SK-N-SH (cell line): ENCODE measurements at regions not wholly inside any gene's neighbourhood (a gene's known extent, or its start where the extent isn't known, plus 50 kb on each side); places are given as distances from the start of the nearest gene placed in this dataset.

Source experiments
- MAX ChIP-seq: IDR thresholded peaks from 2 replicates; pipeline ENCODE4 v1.4.0; 2012; ENCODE audit warnings: low read depth
- POLR2AphosphoS5 ChIP-seq: IDR thresholded peaks from 2 replicates; pipeline ENCODE4 v1.6.1; 2012; ENCODE audit warnings: low read depth, low read length
- RCOR1 ChIP-seq: fragments of 150-350 bp; IDR thresholded peaks from 2 replicates; pipeline ENCODE4 v1.6.1; 2017; ENCODE audit warnings: antibody characterized with exemption, low read length
- SIN3A ChIP-seq: IDR thresholded peaks from 2 replicates; pipeline ENCODE4 v1.6.1; 2012; ENCODE audit warnings: low read depth, mild to moderate bottlenecking, low read length, moderate library complexity, borderline replicate concordance
- SMC3 ChIP-seq: IDR thresholded peaks from 2 replicates; pipeline ENCODE4 v1.6.1; 2012; ENCODE audit warnings: low read depth, low read length, improper control_type of control experiment
- TCF12 ChIP-seq: IDR thresholded peaks from 2 replicates; pipeline ENCODE4 v1.4.0; 2012
- TEAD4 ChIP-seq: IDR thresholded peaks from 2 replicates; pipeline ENCODE4 v1.4.0; 2012; ENCODE audit warnings: mild to moderate bottlenecking, borderline replicate concordance; ENCODE audit not compliant: insufficient read depth
- YY1 ChIP-seq: IDR thresholded peaks from 2 replicates; pipeline ENCODE4 v1.4.0; 2012; ENCODE audit warnings: low read depth, mild to moderate bottlenecking
- TF ChIP-seq, protein P1 (sequence below): fragments of 200-600 bp; sonication (generic); IDR thresholded peaks from 2 replicates; pipeline ENCODE4 v1.6.1; 2017; ENCODE audit warnings: antibody characterized with exemption, mild to moderate bottlenecking, moderate library complexity

DNA sequence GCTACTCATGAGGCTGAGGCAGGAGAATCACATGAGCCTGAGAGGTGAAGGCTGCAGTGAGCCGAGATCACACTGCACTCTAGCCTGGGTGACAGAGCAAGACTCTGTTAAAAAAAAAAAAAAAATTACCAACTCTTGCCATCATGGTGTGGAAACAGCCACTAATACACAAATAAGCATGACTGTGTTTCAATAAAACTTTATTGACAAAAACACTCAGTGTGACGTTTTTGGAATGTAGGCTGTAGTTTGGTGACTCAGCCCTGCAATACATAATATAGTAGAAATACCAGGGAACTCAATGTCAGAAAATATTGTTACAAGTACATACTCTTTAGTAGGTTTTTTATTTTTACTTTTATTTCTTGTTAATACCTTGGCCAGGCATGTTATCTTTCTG lies 207.1 kb downstream of the CASP12 start:
- TF ChIP-seq POLR2AphosphoS5 (no peak), TCF12 (no peak), SMC3 (no peak), SIN3A (no peak), MAX (no peak), YY1 (no peak), TEAD4 (no peak), RCOR1 (no peak)
- TF ChIP-seq, protein P1, sequence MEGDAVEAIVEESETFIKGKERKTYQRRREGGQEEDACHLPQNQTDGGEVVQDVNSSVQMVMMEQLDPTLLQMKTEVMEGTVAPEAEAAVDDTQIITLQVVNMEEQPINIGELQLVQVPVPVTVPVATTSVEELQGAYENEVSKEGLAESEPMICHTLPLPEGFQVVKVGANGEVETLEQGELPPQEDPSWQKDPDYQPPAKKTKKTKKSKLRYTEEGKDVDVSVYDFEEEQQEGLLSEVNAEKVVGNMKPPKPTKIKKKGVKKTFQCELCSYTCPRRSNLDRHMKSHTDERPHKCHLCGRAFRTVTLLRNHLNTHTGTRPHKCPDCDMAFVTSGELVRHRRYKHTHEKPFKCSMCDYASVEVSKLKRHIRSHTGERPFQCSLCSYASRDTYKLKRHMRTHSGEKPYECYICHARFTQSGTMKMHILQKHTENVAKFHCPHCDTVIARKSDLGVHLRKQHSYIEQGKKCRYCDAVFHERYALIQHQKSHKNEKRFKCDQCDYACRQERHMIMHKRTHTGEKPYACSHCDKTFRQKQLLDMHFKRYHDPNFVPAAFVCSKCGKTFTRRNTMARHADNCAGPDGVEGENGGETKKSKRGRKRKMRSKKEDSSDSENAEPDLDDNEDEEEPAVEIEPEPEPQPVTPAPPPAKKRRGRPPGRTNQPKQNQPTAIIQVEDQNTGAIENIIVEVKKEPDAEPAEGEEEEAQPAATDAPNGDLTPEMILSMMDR, result no peak
